Vagina (tissue), 2 donors: ENCODE measurements at regions not wholly inside any gene's neighbourhood (a gene's known extent, or its start where the extent isn't known, plus 50 kb on each side); places are given as distances from the start of the nearest gene placed in this dataset.
"Not testable (repeated sequence)": the region's sequence is repeated elsewhere in the genome, so short reads cannot be mapped to it uniquely, and the experiment has no call there.

Source experiments
- DNase-seq, 2 donors: peaks; one replicate each; pipeline ENCODE4 v3.0.0-alpha.2; 2017; ENCODE audit errors: extremely low spot score in 2 of 2
- H3K27ac ChIP-seq: fragments of 200-600 bp; sonication (generic); one replicate; pipeline ENCODE4 v1.5.1; 2019
- H3K27me3 ChIP-seq: fragments of 200-600 bp; sonication (generic); one replicate; pipeline ENCODE4 v1.5.1; 2019
- H3K36me3 ChIP-seq, 2 donors: fragments of 200-600 bp; sonication (generic); one replicate each; pipeline ENCODE4 v1.5.1; 2017 to 2019
- H3K4me1 ChIP-seq: fragments of 200-600 bp; sonication (generic); one replicate; pipeline ENCODE4 v1.5.1; 2019
- H3K4me3 ChIP-seq, 2 donors: fragments of 200-600 bp; sonication (generic); 1 replicate in 1 of 2; 2 replicates in 1 of 2; pipeline ENCODE4 v1.5.1; 2016 to 2019
- H3K9me3 ChIP-seq: fragments of 200-600 bp; sonication (generic); one replicate; pipeline ENCODE4 v1.5.1; 2019
- POLR2A ChIP-seq, 2 donors: fragments of 450-650 bp; IDR thresholded peaks; one replicate each; pipeline ENCODE4 v1.6.1; 2017; ENCODE audit warnings: antibody characterized with exemption in 2 of 2, mild to moderate bottlenecking in 2 of 2, moderate library complexity in 2 of 2
- POLR2AphosphoS5 ChIP-seq, 2 donors: sonication (generic); formaldehyde crosslinking; IDR thresholded peaks; one replicate each; pipeline ENCODE4 v1.9.0; 2017; ENCODE audit warnings: antibody characterized with exemption in 2 of 2, mild to moderate bottlenecking in 2 of 2, low read depth in 1 of 2; ENCODE audit not compliant: insufficient read depth in 1 of 2
- intact Hi-C: fragments of 100-400 bp; cut with DNase I; formaldehyde crosslinking; loops from one replicate; pipeline ENCODE4 v1.15.1; 2023
- TF ChIP-seq, protein P1 (sequence below), 3 experiments: fragments of 450-650 bp in 2 of 3; fragments of 200-600 bp in 1 of 3; sonication (generic) in 1 of 3; IDR thresholded peaks; one replicate each; pipeline ENCODE4 v1.5.1; 2017 to 2019; ENCODE audit warnings: antibody characterized with exemption in 3 of 3, mild to moderate bottlenecking in 2 of 3, moderate library complexity in 2 of 3

DNA sequence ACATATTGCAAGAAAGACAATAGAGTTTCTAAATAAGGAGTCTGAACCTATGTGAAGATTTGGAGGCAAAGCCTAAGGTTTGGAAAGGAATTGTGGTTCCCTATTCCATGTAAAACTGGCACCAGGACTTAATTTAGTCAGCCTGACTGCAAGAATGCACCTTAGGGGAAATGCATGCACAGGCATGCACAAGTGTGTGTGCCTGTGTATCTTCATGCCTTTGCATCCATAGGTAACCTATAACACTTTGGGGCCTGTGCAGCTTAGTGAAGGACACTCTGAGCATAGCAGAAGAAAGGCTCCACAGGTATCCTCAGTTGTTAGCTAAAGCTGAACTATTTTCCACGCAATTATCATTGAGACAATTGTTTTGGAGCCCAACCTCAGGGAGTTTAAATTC lies 73.4 kb downstream of the RPRM start:
- DNase-seq, result no peak

DNA sequence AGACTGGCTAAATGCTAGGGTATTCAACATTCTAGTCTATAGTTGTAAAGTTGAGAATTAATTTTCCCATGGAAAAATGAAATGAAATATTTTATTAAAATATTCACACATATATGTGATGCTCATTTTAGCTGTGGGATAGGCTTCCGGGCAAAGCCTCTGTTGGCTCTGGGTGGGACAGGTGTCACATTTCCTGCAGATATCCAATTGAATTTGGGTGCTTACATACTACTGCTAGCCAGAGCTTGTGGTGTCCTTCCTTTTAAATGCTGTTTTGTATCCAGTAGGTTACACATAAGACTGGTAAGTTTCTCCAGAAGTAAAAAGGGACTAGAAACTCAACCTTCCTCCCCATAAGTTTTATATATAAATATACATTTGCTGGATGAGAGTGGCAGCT lies 73.8 kb downstream of the RPRM start:
- H3K27me3 ChIP-seq, result no peaks in the 10 kb centered on the region
- intact Hi-C loops, result no loop called here
- H3K27ac ChIP-seq, result no peak overlapping the region
- no peak for DNase-seq
- no peaks in the 10 kb centered on the region for H3K9me3 ChIP-seq
- H3K4me3 ChIP-seq, result no peak overlapping the region
- no peaks in the 10 kb centered on the region for H3K36me3 ChIP-seq
- H3K4me1 ChIP-seq, result no peaks in the 10 kb centered on the region
- TF ChIP-seq POLR2AphosphoS5 (IDR thresholded peaks at IDR 0.05; ENCODE audit: insufficient read depth in 1 of 2, low read depth in 1 of 2), result no peak
- TF ChIP-seq POLR2A (IDR thresholded peaks at IDR 0.05), result no peak
- TF ChIP-seq, protein P1, sequence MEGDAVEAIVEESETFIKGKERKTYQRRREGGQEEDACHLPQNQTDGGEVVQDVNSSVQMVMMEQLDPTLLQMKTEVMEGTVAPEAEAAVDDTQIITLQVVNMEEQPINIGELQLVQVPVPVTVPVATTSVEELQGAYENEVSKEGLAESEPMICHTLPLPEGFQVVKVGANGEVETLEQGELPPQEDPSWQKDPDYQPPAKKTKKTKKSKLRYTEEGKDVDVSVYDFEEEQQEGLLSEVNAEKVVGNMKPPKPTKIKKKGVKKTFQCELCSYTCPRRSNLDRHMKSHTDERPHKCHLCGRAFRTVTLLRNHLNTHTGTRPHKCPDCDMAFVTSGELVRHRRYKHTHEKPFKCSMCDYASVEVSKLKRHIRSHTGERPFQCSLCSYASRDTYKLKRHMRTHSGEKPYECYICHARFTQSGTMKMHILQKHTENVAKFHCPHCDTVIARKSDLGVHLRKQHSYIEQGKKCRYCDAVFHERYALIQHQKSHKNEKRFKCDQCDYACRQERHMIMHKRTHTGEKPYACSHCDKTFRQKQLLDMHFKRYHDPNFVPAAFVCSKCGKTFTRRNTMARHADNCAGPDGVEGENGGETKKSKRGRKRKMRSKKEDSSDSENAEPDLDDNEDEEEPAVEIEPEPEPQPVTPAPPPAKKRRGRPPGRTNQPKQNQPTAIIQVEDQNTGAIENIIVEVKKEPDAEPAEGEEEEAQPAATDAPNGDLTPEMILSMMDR (IDR thresholded peaks at IDR 0.05), result no peak

More for the DNA sequence above, 73.4 kb downstream of the RPRM start:
- TF ChIP-seq, protein P1 (IDR thresholded peaks at IDR 0.05), result no peak
- TF ChIP-seq POLR2A (IDR thresholded peaks at IDR 0.05) (no peak), POLR2AphosphoS5 (IDR thresholded peaks at IDR 0.05; ENCODE audit: insufficient read depth in 1 of 2, low read depth in 1 of 2) (no peak)
- Histone ChIP-seq H3K36me3 (no peaks in the 10 kb centered on the region), H3K9me3 (no peaks in the 10 kb centered on the region), H3K4me3 (no peak overlapping the region), H3K27me3 (no peaks in the 10 kb centered on the region), H3K27ac (no peak overlapping the region), H3K4me1 (no peaks in the 10 kb centered on the region)
- intact Hi-C loops, result no loop called here

DNA sequence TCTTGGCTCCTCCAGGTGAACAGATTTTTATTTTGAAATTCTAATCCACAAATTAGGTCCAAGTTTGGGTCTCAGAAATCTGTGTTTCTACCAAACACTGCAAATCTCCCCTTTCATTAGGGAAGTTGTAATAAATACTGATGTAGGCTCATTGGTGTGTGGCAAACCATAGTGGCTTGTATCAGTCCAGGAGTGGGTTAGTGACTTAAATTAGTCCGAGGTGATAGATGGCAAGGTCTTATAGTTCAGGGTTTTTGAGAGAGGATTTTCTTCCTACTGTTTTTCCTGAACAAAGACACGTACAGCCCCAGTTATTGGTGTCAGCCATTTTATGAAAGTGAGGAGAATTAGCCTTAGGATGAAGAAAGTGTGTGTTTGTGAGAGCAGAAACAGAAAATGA lies 74.6 kb downstream of the RPRM start:
- Histone ChIP-seq H3K4me3 (no peak overlapping the region), H3K27me3 (no peaks in the 10 kb centered on the region), H3K9me3 (no peaks in the 10 kb centered on the region), H3K27ac (no peak overlapping the region), H3K36me3 (no peaks in the 10 kb centered on the region), H3K4me1 (no peaks in the 10 kb centered on the region)
- TF ChIP-seq POLR2AphosphoS5 (IDR thresholded peaks at IDR 0.05; ENCODE audit: insufficient read depth in 1 of 2, low read depth in 1 of 2) (no peak), POLR2A (IDR thresholded peaks at IDR 0.05) (no peak)
- TF ChIP-seq, protein P1 (IDR thresholded peaks at IDR 0.05), result no peak
- no peak for DNase-seq
- intact Hi-C loops, result no loop called here

DNA sequence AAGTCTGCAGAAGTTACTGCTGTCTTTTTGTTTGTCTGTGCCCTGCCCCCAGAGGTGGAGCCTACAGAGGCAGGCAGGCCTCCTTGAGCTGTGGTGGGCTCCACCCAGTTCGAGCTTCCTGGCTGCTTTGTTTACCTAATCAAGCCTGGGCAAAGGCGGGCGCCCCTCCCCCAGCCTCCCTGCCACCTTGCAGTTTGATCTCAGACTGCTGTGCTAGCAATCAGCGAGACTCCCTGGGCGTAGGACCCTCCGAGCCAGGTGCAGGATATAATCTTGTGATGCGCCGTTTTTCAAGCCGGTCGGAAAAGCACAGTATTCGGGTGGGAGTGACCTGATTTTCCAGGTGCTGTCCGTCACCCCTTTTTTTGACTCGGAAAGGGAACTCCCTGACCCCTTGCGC lies 75.2 kb downstream of the RPRM start:
- H3K27me3 ChIP-seq, H3K27ac ChIP-seq, H3K4me1 ChIP-seq, intact Hi-C loops, DNase-seq, H3K9me3 ChIP-seq, H3K36me3 ChIP-seq, H3K4me3 ChIP-seq: not testable (repeated sequence)

DNA sequence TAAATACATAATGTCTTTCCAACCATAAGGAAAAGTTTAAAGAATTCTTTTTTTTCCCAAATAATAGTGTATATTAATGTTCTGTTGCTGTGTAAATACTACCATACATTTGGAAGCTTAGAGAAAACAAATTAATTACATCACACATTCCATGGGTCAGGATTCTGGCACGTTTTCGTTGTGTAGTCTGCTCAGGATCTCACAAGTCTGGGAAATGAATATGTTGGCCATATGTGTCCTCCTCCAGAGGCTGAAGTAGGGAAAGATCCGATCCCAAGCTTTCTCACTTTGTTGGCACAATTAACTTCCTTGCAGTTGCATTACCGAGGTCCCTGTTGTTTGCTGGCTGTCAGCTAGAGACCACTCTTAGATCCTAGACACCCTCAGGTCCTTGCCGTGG lies 83.9 kb downstream of the RPRM start:
- no peak overlapping the region for H3K4me3 ChIP-seq
- intact Hi-C loops, result no loop called here

More for the DNA sequence above, 83.9 kb downstream of the RPRM start:
- no peak for TF ChIP-seq POLR2A (IDR thresholded peaks at IDR 0.05)
- no peak for TF ChIP-seq POLR2AphosphoS5 (IDR thresholded peaks at IDR 0.05; ENCODE audit: insufficient read depth in 1 of 2, low read depth in 1 of 2)
- TF ChIP-seq, protein P1 (IDR thresholded peaks at IDR 0.05), result no peak
- H3K27me3 ChIP-seq, result no peaks in the 10 kb centered on the region
- DNase-seq, result no peak
- no peak overlapping the region for H3K27ac ChIP-seq
- H3K36me3 ChIP-seq, result no peaks in the 10 kb centered on the region
- no peaks in the 10 kb centered on the region for H3K4me1 ChIP-seq
- no peaks in the 10 kb centered on the region for H3K9me3 ChIP-seq
